Endothelial cell (in vitro differentiated cells): ENCODE measurements at regions not wholly inside any gene's neighbourhood (a gene's known extent, or its start where the extent isn't known, plus 50 kb on each side); places are given as distances from the start of the nearest gene placed in this dataset.

ENCODE experiments used
- DNase-seq: peaks from one replicate; pipeline ENCODE4 v3.0.0; 2021; ENCODE audit warnings: low spot score
- H3K27ac Mint-ChIP-seq: one replicate; pipeline ENCODE4 v1.8.0; 2021; ENCODE audit warnings: mixed read lengths, inconsistent platforms; ENCODE audit not compliant: unreplicated experiment
- H3K27me3 Mint-ChIP-seq: one replicate; pipeline ENCODE4 v1.8.0; 2021; ENCODE audit warnings: mild to moderate bottlenecking, moderate library complexity, mixed read lengths, inconsistent platforms; ENCODE audit not compliant: unreplicated experiment
- H3K36me3 Mint-ChIP-seq: one replicate; pipeline ENCODE4 v1.8.0; 2021; ENCODE audit warnings: mild to moderate bottlenecking, low read depth, mixed read lengths, inconsistent platforms; ENCODE audit not compliant: unreplicated experiment
- H3K4me1 Mint-ChIP-seq: one replicate; pipeline ENCODE4 v1.8.0; 2021; ENCODE audit warnings: mild to moderate bottlenecking, mixed read lengths, inconsistent platforms; ENCODE audit not compliant: unreplicated experiment
- H3K4me3 Mint-ChIP-seq: one replicate; pipeline ENCODE4 v1.8.0; 2021; ENCODE audit warnings: mild to moderate bottlenecking, mixed read lengths, inconsistent platforms; ENCODE audit not compliant: unreplicated experiment
- H3K9me3 Mint-ChIP-seq: one replicate; pipeline ENCODE4 v1.8.0; 2021; ENCODE audit warnings: mixed read lengths, inconsistent platforms; ENCODE audit not compliant: unreplicated experiment
- TF ChIP-seq, protein P1 (sequence below): fragments of 200-600 bp; sonication (generic); IDR thresholded peaks from one replicate; pipeline ENCODE4 v1.5.0; 2021; ENCODE audit warnings: antibody characterized with exemption; ENCODE audit not compliant: unreplicated experiment

DNA sequence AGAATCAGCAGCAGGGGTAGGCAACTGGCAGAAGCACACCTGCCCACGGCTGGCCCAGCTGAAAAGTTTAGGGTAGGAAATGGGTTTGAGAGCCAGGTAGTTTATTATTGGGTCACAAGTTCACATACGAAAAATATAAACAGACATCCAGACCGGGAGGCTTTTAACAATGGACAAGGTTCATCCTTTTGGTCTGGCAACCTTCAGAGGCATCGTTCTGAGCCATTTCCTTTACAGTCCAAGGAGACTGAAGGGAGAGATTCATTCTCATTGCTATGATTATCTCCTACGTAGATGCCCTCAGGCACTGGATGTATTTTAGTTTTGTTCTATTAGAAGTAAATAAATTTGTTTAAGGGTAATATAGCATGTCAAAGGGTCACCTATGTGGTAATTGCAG, 248.0 kb upstream of the THBS1 start:
- no peak for DNase-seq
- Mint-ChIP-seq H3K9me3 (no peaks in the 10 kb centered on the region), H3K36me3 (no peaks in the 10 kb centered on the region), H3K4me3 (no peak overlapping the region), H3K4me1 (no peaks in the 10 kb centered on the region), H3K27ac (no peak overlapping the region), H3K27me3 (peaks cover 2% of the 10 kb centered on the region)
- TF ChIP-seq, protein P1, sequence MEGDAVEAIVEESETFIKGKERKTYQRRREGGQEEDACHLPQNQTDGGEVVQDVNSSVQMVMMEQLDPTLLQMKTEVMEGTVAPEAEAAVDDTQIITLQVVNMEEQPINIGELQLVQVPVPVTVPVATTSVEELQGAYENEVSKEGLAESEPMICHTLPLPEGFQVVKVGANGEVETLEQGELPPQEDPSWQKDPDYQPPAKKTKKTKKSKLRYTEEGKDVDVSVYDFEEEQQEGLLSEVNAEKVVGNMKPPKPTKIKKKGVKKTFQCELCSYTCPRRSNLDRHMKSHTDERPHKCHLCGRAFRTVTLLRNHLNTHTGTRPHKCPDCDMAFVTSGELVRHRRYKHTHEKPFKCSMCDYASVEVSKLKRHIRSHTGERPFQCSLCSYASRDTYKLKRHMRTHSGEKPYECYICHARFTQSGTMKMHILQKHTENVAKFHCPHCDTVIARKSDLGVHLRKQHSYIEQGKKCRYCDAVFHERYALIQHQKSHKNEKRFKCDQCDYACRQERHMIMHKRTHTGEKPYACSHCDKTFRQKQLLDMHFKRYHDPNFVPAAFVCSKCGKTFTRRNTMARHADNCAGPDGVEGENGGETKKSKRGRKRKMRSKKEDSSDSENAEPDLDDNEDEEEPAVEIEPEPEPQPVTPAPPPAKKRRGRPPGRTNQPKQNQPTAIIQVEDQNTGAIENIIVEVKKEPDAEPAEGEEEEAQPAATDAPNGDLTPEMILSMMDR = no peak

DNA sequence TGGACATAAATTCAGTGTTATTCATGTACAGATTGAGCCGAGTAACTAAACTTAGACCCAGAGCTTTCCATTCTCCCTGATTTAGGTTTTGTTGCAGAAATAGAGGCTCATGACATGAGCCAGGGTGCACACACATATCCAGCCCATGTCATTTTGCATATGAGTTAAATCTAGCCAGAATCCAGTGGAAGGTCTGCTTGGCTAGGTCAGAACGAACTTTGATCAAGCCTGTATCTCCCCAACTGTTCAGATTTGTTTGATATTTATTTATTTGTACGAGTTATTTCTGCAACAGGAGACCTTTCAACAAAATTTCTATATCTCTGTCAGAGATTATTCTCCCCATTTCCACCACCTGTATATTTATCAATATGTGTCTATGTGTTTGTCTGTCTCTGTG, 247.5 kb upstream of the THBS1 start:
- Mint-ChIP-seq H3K36me3 (no peaks in the 10 kb centered on the region), H3K4me3 (no peak overlapping the region), H3K4me1 (no peaks in the 10 kb centered on the region), H3K9me3 (no peaks in the 10 kb centered on the region), H3K27ac (no peak overlapping the region), H3K27me3 (peaks cover 2% of the 10 kb centered on the region)
- TF ChIP-seq, protein P1 = no peak
- DNase-seq = no peak

DNA sequence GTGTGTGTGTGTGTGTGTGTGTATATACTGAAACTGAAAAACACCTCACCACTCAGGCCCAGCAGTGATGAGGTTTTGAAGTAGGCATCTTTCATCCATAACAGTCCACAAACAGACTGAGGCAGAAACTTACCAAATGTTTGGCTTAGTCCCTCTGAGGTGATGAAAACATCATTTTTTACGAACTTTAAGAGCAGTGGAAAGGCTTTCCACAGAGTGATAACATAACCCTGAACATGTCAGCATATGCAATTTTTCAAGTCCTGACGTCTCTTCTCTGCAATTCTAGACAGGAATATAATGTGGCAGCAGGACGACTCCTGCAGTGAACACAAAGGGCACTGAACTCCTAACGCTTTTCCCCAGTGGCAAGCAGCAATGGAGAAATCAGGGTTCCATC, 247.0 kb upstream of the THBS1 start:
- Mint-ChIP-seq H3K9me3 (no peaks in the 10 kb centered on the region), H3K4me1 (no peaks in the 10 kb centered on the region), H3K36me3 (no peaks in the 10 kb centered on the region), H3K27me3 (peaks cover 2% of the 10 kb centered on the region), H3K27ac (no peak overlapping the region), H3K4me3 (no peak overlapping the region)
- DNase-seq = no peak
- TF ChIP-seq, protein P1 = no peak

DNA sequence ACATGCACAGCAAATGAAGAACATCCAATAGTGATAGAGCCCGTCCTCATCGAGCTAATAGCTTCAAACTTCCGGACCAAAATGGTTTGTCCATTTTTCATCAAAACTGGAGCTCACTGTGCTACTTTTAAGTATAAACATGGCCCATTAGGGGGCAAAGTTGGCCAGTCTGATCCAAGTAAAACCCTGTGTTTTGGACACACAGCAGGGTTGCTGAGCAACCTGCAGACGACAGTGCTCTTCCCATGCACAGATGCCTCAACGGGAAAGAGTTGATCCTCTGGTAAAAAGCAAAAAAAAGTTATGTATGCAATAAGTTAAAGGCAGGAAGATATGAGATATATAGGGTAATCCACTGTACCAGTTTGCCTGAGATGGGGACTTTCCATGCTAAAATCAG, 244.0 kb upstream of the THBS1 start:
- TF ChIP-seq, protein P1 = no peak
- no peak for DNase-seq
- H3K36me3 Mint-ChIP-seq = no peaks in the 10 kb centered on the region
- no peak overlapping the region for H3K4me3 Mint-ChIP-seq
- H3K9me3 Mint-ChIP-seq = no peaks in the 10 kb centered on the region
- H3K4me1 Mint-ChIP-seq = no peaks in the 10 kb centered on the region
- peaks cover 2% of the 10 kb centered on the region for H3K27me3 Mint-ChIP-seq
- H3K27ac Mint-ChIP-seq = no peak overlapping the region

DNA sequence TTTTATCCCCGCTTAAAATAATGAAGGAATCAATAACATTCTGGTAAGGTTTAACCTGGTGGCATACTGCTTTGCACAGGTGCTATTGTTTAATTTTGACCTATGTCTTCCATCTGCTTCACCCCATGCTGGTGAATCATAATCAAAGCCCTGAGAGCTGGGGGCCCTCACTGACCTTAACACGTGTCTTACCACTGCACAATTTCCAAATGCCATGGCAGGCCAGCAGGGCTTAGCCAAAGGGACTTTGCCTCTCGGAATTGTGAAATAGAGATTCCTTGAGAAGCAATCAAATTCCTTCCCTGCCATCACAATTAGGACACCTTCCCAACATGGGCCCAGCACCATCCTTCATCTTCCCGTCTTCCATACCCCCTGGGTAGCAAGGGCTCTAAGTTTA, 242.6 kb upstream of the THBS1 start:
- H3K27ac Mint-ChIP-seq = no peak overlapping the region
- TF ChIP-seq, protein P1 = no peak
- peaks cover 2% of the 10 kb centered on the region for H3K27me3 Mint-ChIP-seq
- H3K36me3 Mint-ChIP-seq = no peaks in the 10 kb centered on the region
- no peak for DNase-seq
- no peaks in the 10 kb centered on the region for H3K9me3 Mint-ChIP-seq
- no peaks in the 10 kb centered on the region for H3K4me1 Mint-ChIP-seq
- H3K4me3 Mint-ChIP-seq = no peak overlapping the region
